Neuronal stem cell (in vitro differentiated cells): ENCODE measurements at regions not wholly inside any gene's neighbourhood (a gene's known extent, or its start where the extent isn't known, plus 50 kb on each side); places are given as distances from the start of the nearest gene placed in this dataset.

Source experiments
- DNase-seq: peaks from one replicate; pipeline ENCODE4 v3.0.0-alpha.2; 2013; ENCODE audit warnings: low spot score
- H2AFZ ChIP-seq: one replicate; pipeline ENCODE4 v1.6.1; 2013; ENCODE audit warnings: mild to moderate bottlenecking, low read length, inconsistent platforms
- H2AK5ac ChIP-seq: 2 replicates; pipeline ENCODE4 v1.6.1; 2013; ENCODE audit warnings: low read depth, mild to moderate bottlenecking, inconsistent platforms, low read length, moderate library complexity, mixed read lengths
- H2BK120ac ChIP-seq: 2 replicates; pipeline ENCODE4 v1.6.1; 2013; ENCODE audit warnings: low read depth, mild to moderate bottlenecking, inconsistent platforms, low read length, moderate library complexity, mixed read lengths
- H2BK12ac ChIP-seq: one replicate; pipeline ENCODE4 v1.6.1; 2013; ENCODE audit warnings: low read length, inconsistent platforms
- H2BK15ac ChIP-seq: 2 replicates; pipeline ENCODE4 v1.6.1; 2013; ENCODE audit warnings: mild to moderate bottlenecking, low read length, inconsistent platforms, mixed read lengths
- H2BK5ac ChIP-seq: one replicate; pipeline ENCODE4 v1.6.1; 2013; ENCODE audit warnings: inconsistent platforms, mild to moderate bottlenecking, low read length, moderate library complexity
- H3K14ac ChIP-seq: one replicate; pipeline ENCODE4 v1.6.1; 2013; ENCODE audit warnings: low read length, inconsistent platforms
- H3K18ac ChIP-seq: 2 replicates; pipeline ENCODE4 v1.6.1; 2013; ENCODE audit warnings: low read length, inconsistent platforms
- H3K23ac ChIP-seq: 2 replicates; pipeline ENCODE4 v1.6.1; 2013; ENCODE audit warnings: low read depth, mild to moderate bottlenecking, mixed read lengths, low read length, inconsistent platforms; ENCODE audit not compliant: poor library complexity
- H3K27ac ChIP-seq: replicated peaks from 3 replicates; pipeline ENCODE4 v1.5.1; 2013; ENCODE audit warnings: low read length, inconsistent platforms
- H3K27me3 ChIP-seq, 3 experiments: 2 replicates each; pipeline ENCODE4 v1.6.1; 2013; ENCODE audit warnings: low read length in 3 of 3, mild to moderate bottlenecking in 2 of 3, inconsistent platforms in 1 of 3, low read depth in 1 of 3, mixed read lengths in 1 of 3, moderate library complexity in 1 of 3; ENCODE audit not compliant: control insufficient read depth in 3 of 3, insufficient read depth in 3 of 3
- H3K36me3 ChIP-seq, 2 donors: replicated peaks in 1 of 2; 2 replicates each; pipeline ENCODE4 v1.6.1; 2013; ENCODE audit warnings: low read length in 2 of 2; ENCODE audit not compliant: control insufficient read depth in 2 of 2, insufficient read depth in 2 of 2
- H3K4ac ChIP-seq: 2 replicates; pipeline ENCODE4 v1.6.1; 2013; ENCODE audit warnings: inconsistent platforms, mild to moderate bottlenecking, low read length, moderate library complexity
- H3K4me1 ChIP-seq, 2 donors: 1 replicate in 1 of 2; 2 replicates in 1 of 2; pipeline ENCODE4 v1.6.1; 2013; ENCODE audit warnings: low read length in 2 of 2, low read depth in 1 of 2; ENCODE audit not compliant: control insufficient read depth in 2 of 2, insufficient read depth in 1 of 2
- H3K4me2 ChIP-seq: one replicate; pipeline ENCODE4 v1.6.1; 2013; ENCODE audit warnings: mild to moderate bottlenecking, low read length, inconsistent platforms; ENCODE audit not compliant: insufficient read depth, poor library complexity, severe bottlenecking
- H3K4me3 ChIP-seq, 2 donors: 2 replicates each; pipeline ENCODE4 v1.5.1; 2013; ENCODE audit warnings: low read length in 2 of 2, mild to moderate bottlenecking in 2 of 2, inconsistent platforms in 1 of 2, moderate library complexity in 1 of 2
- H3K79me1 ChIP-seq: one replicate; pipeline ENCODE4 v1.6.1; 2013; ENCODE audit warnings: low read depth, mild to moderate bottlenecking, inconsistent platforms, low read length, moderate library complexity
- H3K9ac ChIP-seq: one replicate; pipeline ENCODE4 v1.6.1; 2013; ENCODE audit warnings: mild to moderate bottlenecking, low read depth, low read length, inconsistent platforms; ENCODE audit not compliant: poor library complexity
- H3K9me3 ChIP-seq, 2 donors: replicated peaks in 1 of 2; 2 replicates each; pipeline versions ENCODE3 to v1.6.1; 2013; ENCODE audit warnings: low read length in 2 of 2, mild to moderate bottlenecking in 2 of 2, inconsistent platforms in 1 of 2, low read depth in 1 of 2, mixed read lengths in 1 of 2, moderate library complexity in 1 of 2; ENCODE audit not compliant: control insufficient read depth in 2 of 2, insufficient read depth in 1 of 2
- H4K8ac ChIP-seq: one replicate; pipeline ENCODE4 v1.6.1; 2013; ENCODE audit warnings: low read depth, mild to moderate bottlenecking, inconsistent platforms, low read length, moderate library complexity
- H4K91ac ChIP-seq: one replicate; pipeline ENCODE4 v1.6.1; 2013; ENCODE audit warnings: low read length, low read depth, mild to moderate bottlenecking, inconsistent platforms; ENCODE audit not compliant: poor library complexity
- WGBS, 2 donors: extraction: QIAGEN DNeasy Blood & Tissue Kit; methylation state at CpG; one replicate each; pipeline ENCODE4 v1.1.7; 2013; ENCODE audit warnings: missing lambda C conversion rate in 2 of 2, mixed read lengths in 1 of 2; ENCODE audit not compliant: insufficient read length in 2 of 2, insufficient replicate concordance in 1 of 2; ENCODE audit errors: extremely low coverage in 2 of 2; 5-methylcytosine and 5-hydroxymethylcytosine counted together

GRCh38 chr18:76570856-76571255 lies 75.8 kb upstream of the ZNF516 start:
- Histone ChIP-seq H3K4me3 (no peak overlapping the region), H3K79me1 (no peaks in the 10 kb centered on the region), H3K9ac (no peak overlapping the region), H4K91ac (no peak overlapping the region), H3K36me3 (no peaks in the 10 kb centered on the region), H3K23ac (no peak overlapping the region), H2BK12ac (no peak overlapping the region), H3K4me1 (peaks cover 0 to 2% of the 10 kb centered on the region in 2 donors), H4K8ac (no peak overlapping the region), H3K27me3 (no peaks in the 10 kb centered on the region), H2BK120ac (no peak overlapping the region), H2AK5ac (no peak overlapping the region), H2BK15ac (no peak overlapping the region), H3K14ac (no peak overlapping the region), H3K9me3 (no peaks in the 10 kb centered on the region), H3K4me2 (no peak overlapping the region), H2BK5ac (no peak overlapping the region), H3K27ac (no peak overlapping the region), H3K4ac (no peak overlapping the region), H2AFZ (no peak overlapping the region), H3K18ac (no peak overlapping the region)
- no CpG with 5 or more reads among the region's 3 CpGs for WGBS, 2 donors
- DNase-seq = no peak

GRCh38 chr18:76569644-76570419 lies 74.8 kb upstream of the ZNF516 start:
- H2BK15ac ChIP-seq = no peak overlapping the region
- no peak for DNase-seq
- no CpG with 5 or more reads among the region's 15 CpGs for WGBS, 2 donors

GRCh38 chr18:76568731-76569130 lies 73.7 kb upstream of the ZNF516 start:
- no peak overlapping the region for H2AFZ ChIP-seq
- no peak overlapping the region for H3K9ac ChIP-seq
- H3K36me3 ChIP-seq = no peaks in the 10 kb centered on the region
- no peaks in the 10 kb centered on the region for H3K79me1 ChIP-seq
- H2BK5ac ChIP-seq = no peak overlapping the region
- H3K27ac ChIP-seq = no peak overlapping the region
- H3K27me3 ChIP-seq = no peaks in the 10 kb centered on the region
- no peak overlapping the region for H3K4ac ChIP-seq
- H2AK5ac ChIP-seq = no peak overlapping the region
- WGBS, 2 donors = no CpG with 5 or more reads among the region's 1 CpG
- no peak overlapping the region for H4K91ac ChIP-seq
- no peak overlapping the region for H2BK120ac ChIP-seq
- H3K23ac ChIP-seq = no peak overlapping the region
- H2BK12ac ChIP-seq = no peak overlapping the region
- H3K4me1 ChIP-seq = peaks cover 2 to 7% of the 10 kb centered on the region in 2 donors
- DNase-seq = no peak
- H3K4me2 ChIP-seq = no peak overlapping the region
- H3K14ac ChIP-seq = no peak overlapping the region
- H2BK15ac ChIP-seq = no peak overlapping the region
- peaks cover 0 to under 1% of the 10 kb centered on the region in 2 donors for H3K9me3 ChIP-seq
- H3K4me3 ChIP-seq = no peak overlapping the region
- peak overlapping the region; percentile 21 for H3K18ac ChIP-seq
- H4K8ac ChIP-seq = no peak overlapping the region

More at GRCh38 chr18:76569644-76570419, 74.8 kb upstream of the ZNF516 start:
- Histone ChIP-seq H3K27me3 (no peaks in the 10 kb centered on the region), H4K8ac (no peak overlapping the region), H2BK12ac (peak overlapping the region; percentile 35), H3K9me3 (no peaks in the 10 kb centered on the region), H2AFZ (peak overlapping the region; percentile 79), H3K4me2 (no peak overlapping the region), H3K36me3 (no peaks in the 10 kb centered on the region), H2BK5ac (no peak overlapping the region), H3K14ac (peak overlapping the region; percentile 57), H3K23ac (no peak overlapping the region), H4K91ac (no peak overlapping the region), H3K18ac (no peak overlapping the region), H3K27ac (no peak overlapping the region), H3K4me3 (no peak overlapping the region), H3K4ac (no peak overlapping the region), H2AK5ac (no peak overlapping the region), H3K79me1 (no peaks in the 10 kb centered on the region), H3K9ac (no peak overlapping the region), H3K4me1 (peaks cover 2 to 4% of the 10 kb centered on the region in 2 donors), H2BK120ac (no peak overlapping the region)

GRCh38 chr18:76567835-76568445 lies 72.9 kb upstream of the ZNF516 start:
- Histone ChIP-seq H2BK12ac (peak overlapping the region; percentile 76), H4K91ac (no peak overlapping the region), H2BK5ac (no peak overlapping the region), H2AK5ac (peak overlapping the region; percentile 54), H2AFZ (no peak overlapping the region), H3K18ac (peak overlapping the region; percentile 75), H3K79me1 (no peaks in the 10 kb centered on the region), H2BK15ac (peak overlapping the region; percentile 61), H3K4me1 (peaks cover 2 to 7% of the 10 kb centered on the region in 2 donors), H3K4me3 (peak overlapping the region in 1 of 2 donors; percentile 48), H3K9me3 (peaks cover 0 to 3% of the 10 kb centered on the region in 2 donors), H4K8ac (peak overlapping the region; percentile 44), H3K36me3 (no peaks in the 10 kb centered on the region), H3K9ac (no peak overlapping the region), H2BK120ac (peak overlapping the region; percentile 38), H3K14ac (no peak overlapping the region), H3K4me2 (no peak overlapping the region), H3K23ac (peak overlapping the region; percentile 6), H3K27ac (no peak overlapping the region), H3K4ac (no peak overlapping the region), H3K27me3 (no peaks in the 10 kb centered on the region)
- no CpG with 5 or more reads among the region's 13 CpGs for WGBS, 2 donors
- DNase-seq = no peak
